ENCODE measurements at regions not wholly inside any gene's neighbourhood (a gene's known extent, or its start where the extent isn't known, plus 50 kb on each side); places are given as distances from the start of the nearest gene placed in this dataset.

- H3K36me3 ChIP-seq (ENCODE audit: control insufficient read depth in 4 of 4, insufficient read depth in 4 of 4, low read length in 3 of 4): no peaks in the 10 kb centered on the region
- H3K4me3 ChIP-seq (ENCODE audit: control insufficient read depth in 1 of 7, extremely low read depth in 1 of 7, insufficient read depth in 4 of 7, low read depth in 2 of 7, low read length in 6 of 7): no peak overlapping the region
- POLR2A ChIA-PET: no interaction called here
- H3K27ac ChIP-seq (ENCODE audit: insufficient read depth in 1 of 2, low read depth in 1 of 2, low read length in 2 of 2, poor library complexity in 1 of 2, severe bottlenecking in 2 of 2): no peak overlapping the region
- no peaks in the 10 kb centered on the region for H3K4me1 ChIP-seq (ENCODE audit: control extremely low read depth in 1 of 4, control insufficient read depth in 4 of 4, insufficient read depth in 4 of 4, low read length in 3 of 4)
- peaks cover 0 to 2% (median 0%) of the 10 kb centered on the region in 5 experiments for H3K27me3 ChIP-seq (replicated peaks in 2 of 5; ENCODE audit: control insufficient read depth in 4 of 5, insufficient read depth in 5 of 5, low read length in 4 of 5)
- DNase-seq: no peak
- H3K9me3 ChIP-seq (ENCODE audit: control extremely low read depth in 1 of 5, control insufficient read depth in 4 of 5, insufficient read depth in 2 of 5, low read depth in 1 of 5, low read length in 4 of 5): no peaks in the 10 kb centered on the region
- WGBS (ENCODE audit: insufficient coverage): 20% methylated on average over 1 of the region's 2 CpGs
- CTCF ChIA-PET: no interaction called here
Observed at GRCh38 chr18:71001597-71001996, 712.8 kb downstream of the SOCS6 start.

- WGBS (ENCODE audit: insufficient coverage): 92% methylated on average over 2 of the region's 5 CpGs
Observed at GRCh38 chr18:70998490-70998889, 709.6 kb downstream of the SOCS6 start.

GRCh38 chr18:70994116-70994515 lies 705.3 kb downstream of the SOCS6 start:
- no CpG with 5 or more reads among the region's 3 CpGs for WGBS (ENCODE audit: insufficient coverage)
- Histone ChIP-seq H3K4me1 (ENCODE audit: control extremely low read depth in 1 of 4, control insufficient read depth in 4 of 4, insufficient read depth in 4 of 4, low read length in 3 of 4) (no peaks in the 10 kb centered on the region), H3K27ac (ENCODE audit: insufficient read depth in 1 of 2, low read depth in 1 of 2, low read length in 2 of 2, poor library complexity in 1 of 2, severe bottlenecking in 2 of 2) (no peak overlapping the region), H3K36me3 (ENCODE audit: control insufficient read depth in 4 of 4, insufficient read depth in 4 of 4, low read length in 3 of 4) (no peaks in the 10 kb centered on the region), H3K27me3 (replicated peaks in 2 of 5; ENCODE audit: control insufficient read depth in 4 of 5, insufficient read depth in 5 of 5, low read length in 4 of 5) (no peaks in the 10 kb centered on the region), H3K4me3 (ENCODE audit: control insufficient read depth in 1 of 7, extremely low read depth in 1 of 7, insufficient read depth in 4 of 7, low read depth in 2 of 7, low read length in 6 of 7) (no peak overlapping the region), H3K9me3 (ENCODE audit: control extremely low read depth in 1 of 5, control insufficient read depth in 4 of 5, insufficient read depth in 2 of 5, low read depth in 1 of 5, low read length in 4 of 5) (peaks cover 0 to 7% (median 0%) of the 10 kb centered on the region in 5 experiments)
- POLR2A ChIA-PET: no interaction called here
- DNase-seq: no peak
- CTCF ChIA-PET: no interaction called here

More at GRCh38 chr18:70998490-70998889, 709.6 kb downstream of the SOCS6 start:
- ChIA-PET POLR2A (no interaction called here), CTCF (interaction anchor here (0.7 kb wide), 2 partner anchors 32 to 829 kb away, joined by 3 read pairs; no protein-coding TSS in a partner anchor)
- H3K27me3 ChIP-seq (replicated peaks in 2 of 5; ENCODE audit: control insufficient read depth in 4 of 5, insufficient read depth in 5 of 5, low read length in 4 of 5): peaks cover 0 to 2% (median 0%) of the 10 kb centered on the region in 5 experiments
- H3K4me1 ChIP-seq (ENCODE audit: control extremely low read depth in 1 of 4, control insufficient read depth in 4 of 4, insufficient read depth in 4 of 4, low read length in 3 of 4): no peaks in the 10 kb centered on the region
- H3K27ac ChIP-seq (ENCODE audit: insufficient read depth in 1 of 2, low read depth in 1 of 2, low read length in 2 of 2, poor library complexity in 1 of 2, severe bottlenecking in 2 of 2): no peak overlapping the region
- H3K9me3 ChIP-seq (ENCODE audit: control extremely low read depth in 1 of 5, control insufficient read depth in 4 of 5, insufficient read depth in 2 of 5, low read depth in 1 of 5, low read length in 4 of 5): peaks cover 0 to 7% (median 0%) of the 10 kb centered on the region in 5 experiments
- no peak overlapping the region for H3K4me3 ChIP-seq (ENCODE audit: control insufficient read depth in 1 of 7, extremely low read depth in 1 of 7, insufficient read depth in 4 of 7, low read depth in 2 of 7, low read length in 6 of 7)
- no peaks in the 10 kb centered on the region for H3K36me3 ChIP-seq (ENCODE audit: control insufficient read depth in 4 of 4, insufficient read depth in 4 of 4, low read length in 3 of 4)
- DNase-seq: no peak

GRCh38 chr18:70991577-70991976 lies 702.7 kb downstream of the SOCS6 start:
- Histone ChIP-seq H3K9me3 (ENCODE audit: control extremely low read depth in 1 of 5, control insufficient read depth in 4 of 5, insufficient read depth in 2 of 5, low read depth in 1 of 5, low read length in 4 of 5) (peaks cover 0 to 9% (median 0%) of the 10 kb centered on the region in 5 experiments), H3K27ac (ENCODE audit: insufficient read depth in 1 of 2, low read depth in 1 of 2, low read length in 2 of 2, poor library complexity in 1 of 2, severe bottlenecking in 2 of 2) (no peak overlapping the region), H3K4me1 (ENCODE audit: control extremely low read depth in 1 of 4, control insufficient read depth in 4 of 4, insufficient read depth in 4 of 4, low read length in 3 of 4) (no peaks in the 10 kb centered on the region), H3K4me3 (ENCODE audit: control insufficient read depth in 1 of 7, extremely low read depth in 1 of 7, insufficient read depth in 4 of 7, low read depth in 2 of 7, low read length in 6 of 7) (no peak overlapping the region), H3K36me3 (ENCODE audit: control insufficient read depth in 4 of 4, insufficient read depth in 4 of 4, low read length in 3 of 4) (no peaks in the 10 kb centered on the region), H3K27me3 (replicated peaks in 2 of 5; ENCODE audit: control insufficient read depth in 4 of 5, insufficient read depth in 5 of 5, low read length in 4 of 5) (no peaks in the 10 kb centered on the region)
- POLR2A ChIA-PET: no interaction called here
- no peak for DNase-seq
- CTCF ChIA-PET: no interaction called here

- ChIA-PET POLR2A (no interaction called here), CTCF (no interaction called here)
- no peak for DNase-seq
- Histone ChIP-seq H3K9me3 (ENCODE audit: control extremely low read depth in 1 of 5, control insufficient read depth in 4 of 5, insufficient read depth in 2 of 5, low read depth in 1 of 5, low read length in 4 of 5) (peaks cover 0 to 14% (median 3%) of the 10 kb centered on the region in 5 experiments), H3K27me3 (replicated peaks in 2 of 5; ENCODE audit: control insufficient read depth in 4 of 5, insufficient read depth in 5 of 5, low read length in 4 of 5) (no peaks in the 10 kb centered on the region), H3K4me1 (ENCODE audit: control extremely low read depth in 1 of 4, control insufficient read depth in 4 of 4, insufficient read depth in 4 of 4, low read length in 3 of 4) (no peaks in the 10 kb centered on the region), H3K4me3 (ENCODE audit: control insufficient read depth in 1 of 7, extremely low read depth in 1 of 7, insufficient read depth in 4 of 7, low read depth in 2 of 7, low read length in 6 of 7) (no peak overlapping the region), H3K27ac (ENCODE audit: insufficient read depth in 1 of 2, low read depth in 1 of 2, low read length in 2 of 2, poor library complexity in 1 of 2, severe bottlenecking in 2 of 2) (no peak overlapping the region), H3K36me3 (ENCODE audit: control insufficient read depth in 4 of 4, insufficient read depth in 4 of 4, low read length in 3 of 4) (no peaks in the 10 kb centered on the region)
- WGBS (ENCODE audit: insufficient coverage): 100% methylated on average over 1 of the region's 1 CpG
Observed at GRCh38 chr18:70985948-70986347, 697.1 kb downstream of the SOCS6 start.

GRCh38 chr18:70982292-70982691 lies 693.4 kb downstream of the SOCS6 start:
- POLR2A ChIA-PET: no interaction called here
- no CpG with 5 or more reads among the region's 2 CpGs for WGBS (ENCODE audit: insufficient coverage)
- Histone ChIP-seq H3K27ac (ENCODE audit: insufficient read depth in 1 of 2, low read depth in 1 of 2, low read length in 2 of 2, poor library complexity in 1 of 2, severe bottlenecking in 2 of 2) (no peak overlapping the region), H3K4me1 (ENCODE audit: control extremely low read depth in 1 of 4, control insufficient read depth in 4 of 4, insufficient read depth in 4 of 4, low read length in 3 of 4) (no peaks in the 10 kb centered on the region), H3K27me3 (replicated peaks in 2 of 5; ENCODE audit: control insufficient read depth in 4 of 5, insufficient read depth in 5 of 5, low read length in 4 of 5) (no peaks in the 10 kb centered on the region), H3K36me3 (ENCODE audit: control insufficient read depth in 4 of 4, insufficient read depth in 4 of 4, low read length in 3 of 4) (no peaks in the 10 kb centered on the region), H3K4me3 (ENCODE audit: control insufficient read depth in 1 of 7, extremely low read depth in 1 of 7, insufficient read depth in 4 of 7, low read depth in 2 of 7, low read length in 6 of 7) (no peak overlapping the region), H3K9me3 (ENCODE audit: control extremely low read depth in 1 of 5, control insufficient read depth in 4 of 5, insufficient read depth in 2 of 5, low read depth in 1 of 5, low read length in 4 of 5) (peaks cover 0 to 13% (median 3%) of the 10 kb centered on the region in 5 experiments)
- no peak for DNase-seq
- CTCF ChIA-PET: interaction anchor here (0.7 kb wide), 1 partner anchor 51 kb away, joined by 3 read pairs; no protein-coding TSS in a partner anchor

- CTCF ChIA-PET: interaction anchor here (0.7 kb wide), 1 partner anchor 51 kb away, joined by 3 read pairs; no protein-coding TSS in a partner anchor
- no peak overlapping the region for H3K4me3 ChIP-seq (ENCODE audit: control insufficient read depth in 1 of 7, extremely low read depth in 1 of 7, insufficient read depth in 4 of 7, low read depth in 2 of 7, low read length in 6 of 7)
- POLR2A ChIA-PET: no interaction called here
- DNase-seq: no peak
- no peaks in the 10 kb centered on the region for H3K36me3 ChIP-seq (ENCODE audit: control insufficient read depth in 4 of 4, insufficient read depth in 4 of 4, low read length in 3 of 4)
- 60% methylated on average over 1 of the region's 6 CpGs for WGBS (ENCODE audit: insufficient coverage)
- no peaks in the 10 kb centered on the region for H3K4me1 ChIP-seq (ENCODE audit: control extremely low read depth in 1 of 4, control insufficient read depth in 4 of 4, insufficient read depth in 4 of 4, low read length in 3 of 4)
- no peak overlapping the region for H3K27ac ChIP-seq (ENCODE audit: insufficient read depth in 1 of 2, low read depth in 1 of 2, low read length in 2 of 2, poor library complexity in 1 of 2, severe bottlenecking in 2 of 2)
- peaks cover 0 to 8% (median 2%) of the 10 kb centered on the region in 5 experiments for H3K9me3 ChIP-seq (ENCODE audit: control extremely low read depth in 1 of 5, control insufficient read depth in 4 of 5, insufficient read depth in 2 of 5, low read depth in 1 of 5, low read length in 4 of 5)
- no peaks in the 10 kb centered on the region for H3K27me3 ChIP-seq (replicated peaks in 2 of 5; ENCODE audit: control insufficient read depth in 4 of 5, insufficient read depth in 5 of 5, low read length in 4 of 5)
Observed at GRCh38 chr18:70981400-70982140, 692.7 kb downstream of the SOCS6 start.
